Mesendoderm (in vitro differentiated cells): ENCODE measurements at regions not wholly inside any gene's neighbourhood (a gene's known extent, or its start where the extent isn't known, plus 50 kb on each side); places are given as distances from the start of the nearest gene placed in this dataset.

ENCODE experiments used
- DNase-seq: peaks from one replicate; pipeline ENCODE4 v3.0.0; 2013
- H2AK5ac ChIP-seq: 2 replicates; pipeline ENCODE4 v1.6.1; 2013; ENCODE audit warnings: low read length, inconsistent platforms
- H2BK120ac ChIP-seq: 2 replicates; pipeline ENCODE4 v1.6.1; 2013; ENCODE audit warnings: low read depth, mild to moderate bottlenecking, low read length, moderate library complexity, mixed read lengths
- H2BK15ac ChIP-seq: replicated peaks from 2 replicates; pipeline ENCODE4 v1.6.1; 2013; ENCODE audit warnings: low read depth, mild to moderate bottlenecking, moderate library complexity
- H2BK5ac ChIP-seq: 2 replicates; pipeline ENCODE4 v1.6.1; 2013; ENCODE audit warnings: low read length, inconsistent platforms
- H3K18ac ChIP-seq: 2 replicates; pipeline ENCODE4 v1.6.1; 2013; ENCODE audit warnings: mild to moderate bottlenecking, low read length, mixed read lengths
- H3K23ac ChIP-seq: one replicate; pipeline ENCODE4 v1.6.1; 2013; ENCODE audit warnings: low read length
- H3K27ac ChIP-seq: 2 replicates; pipeline ENCODE4 v1.5.1; 2013; ENCODE audit warnings: low read depth, mild to moderate bottlenecking, inconsistent platforms, low read length, moderate library complexity
- H3K27me3 ChIP-seq: 2 replicates; pipeline ENCODE4 v1.6.1; 2013; ENCODE audit warnings: low read length, control low read depth, mild to moderate bottlenecking, inconsistent platforms; ENCODE audit not compliant: insufficient read depth, poor library complexity
- H3K36me3 ChIP-seq: 2 replicates; pipeline ENCODE4 v1.6.1; 2013; ENCODE audit warnings: low read length, inconsistent platforms; ENCODE audit not compliant: control insufficient read depth, insufficient read depth
- H3K4ac ChIP-seq: one replicate; pipeline ENCODE4 v1.6.1; 2013; ENCODE audit warnings: low read depth, mild to moderate bottlenecking, low read length, moderate library complexity
- H3K4me1 ChIP-seq: 2 replicates; pipeline ENCODE4 v1.6.1; 2013; ENCODE audit warnings: low read depth, low read length, inconsistent platforms; ENCODE audit not compliant: control insufficient read depth
- H3K4me2 ChIP-seq: 2 replicates; pipeline ENCODE4 v1.6.1; 2013; ENCODE audit warnings: low read length
- H3K4me3 ChIP-seq: 2 replicates; pipeline ENCODE4 v1.5.1; 2013; ENCODE audit warnings: mild to moderate bottlenecking, low read length
- H3K56ac ChIP-seq: one replicate; pipeline ENCODE4 v1.6.1; 2013; ENCODE audit warnings: low read length
- H3K79me1 ChIP-seq: 2 replicates; pipeline ENCODE4 v1.6.1; 2013; ENCODE audit warnings: low read length, inconsistent platforms
- H3K79me2 ChIP-seq: 2 replicates; pipeline ENCODE4 v1.6.1; 2013; ENCODE audit warnings: mild to moderate bottlenecking, low read length; ENCODE audit not compliant: control insufficient read depth, insufficient read depth
- H3K9ac ChIP-seq: 2 replicates; pipeline ENCODE4 v1.6.1; 2013; ENCODE audit warnings: low read length, inconsistent platforms
- H4K5ac ChIP-seq: one replicate; pipeline ENCODE4 v1.6.1; 2013; ENCODE audit warnings: low read length
- H4K8ac ChIP-seq: one replicate; pipeline ENCODE4 v1.6.1; 2013; ENCODE audit warnings: low read depth, mild to moderate bottlenecking, control low read depth, low read length, moderate library complexity
- WGBS: extraction: QIAGEN DNeasy Blood & Tissue Kit; methylation state at CpG from one replicate; pipeline ENCODE4 v1.1.7; 2013; ENCODE audit warnings: low lambda C conversion rate, missing lambda C conversion rate; ENCODE audit not compliant: insufficient coverage; ENCODE audit errors: extremely low coverage; 5-methylcytosine and 5-hydroxymethylcytosine counted together

GRCh38 chr13:55087085-55087484 is 2053.6 kb upstream of the PRR20A start:
- DNase-seq: peak; percentile 58
- Histone ChIP-seq H3K27me3 (no peaks in the 10 kb centered on the region), H3K56ac (no peak overlapping the region), H2BK5ac (no peak overlapping the region), H3K9ac (no peak overlapping the region), H4K8ac (no peak overlapping the region), H3K18ac (no peak overlapping the region), H3K27ac (no peak overlapping the region), H3K4me3 (no peak overlapping the region), H3K4ac (no peak overlapping the region), H2AK5ac (no peak overlapping the region), H4K5ac (no peak overlapping the region), H3K4me2 (no peak overlapping the region), H2BK120ac (no peak overlapping the region), H3K79me1 (no peaks in the 10 kb centered on the region), H3K4me1 (no peaks in the 10 kb centered on the region), H3K23ac (no peak overlapping the region), H3K79me2 (no peaks in the 10 kb centered on the region), H2BK15ac (no peak overlapping the region), H3K36me3 (no peaks in the 10 kb centered on the region)
- WGBS: no CpG with 5 or more reads among the region's 2 CpGs

- H3K27ac ChIP-seq: no peak overlapping the region
- H2BK120ac ChIP-seq: no peak overlapping the region
- no peaks in the 10 kb centered on the region for H3K27me3 ChIP-seq
Measured at GRCh38 chr13:55090612-55091011, 2050.1 kb upstream of the PRR20A start.

DNA sequence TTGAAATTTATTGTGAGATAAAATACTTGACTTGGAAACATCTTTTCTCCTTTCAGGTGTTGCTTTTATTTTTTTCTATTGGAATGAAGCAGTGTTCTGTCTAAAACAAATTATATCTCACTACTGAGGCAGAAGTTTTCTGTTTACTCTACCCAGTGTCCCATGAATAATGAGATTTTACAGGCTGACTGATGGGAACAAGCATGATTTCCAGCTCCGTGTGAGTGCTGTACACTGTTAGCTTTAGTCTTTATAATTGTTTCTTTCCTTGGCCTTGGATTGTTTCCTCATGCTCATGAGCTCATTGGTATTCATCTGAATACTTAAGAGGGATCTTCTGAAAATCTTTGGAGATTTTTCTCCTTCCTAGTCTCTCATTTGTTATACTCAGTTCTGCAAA is 2049.5 kb upstream of the PRR20A start:
- Histone ChIP-seq H3K79me1 (no peaks in the 10 kb centered on the region), H3K27me3 (no peaks in the 10 kb centered on the region), H3K18ac (no peak overlapping the region), H2BK15ac (no peak overlapping the region), H3K79me2 (no peaks in the 10 kb centered on the region), H3K4me1 (no peaks in the 10 kb centered on the region), H3K23ac (no peak overlapping the region), H2AK5ac (no peak overlapping the region), H3K4me3 (no peak overlapping the region), H2BK5ac (no peak overlapping the region), H4K5ac (no peak overlapping the region), H3K36me3 (no peaks in the 10 kb centered on the region), H3K4me2 (no peak overlapping the region), H3K56ac (no peak overlapping the region), H4K8ac (no peak overlapping the region), H3K9ac (no peak overlapping the region), H3K27ac (no peak overlapping the region), H3K4ac (no peak overlapping the region), H2BK120ac (no peak overlapping the region)
- WGBS: no CpG with 5 or more reads among the region's 1 CpG
- DNase-seq: no peak

More at GRCh38 chr13:55090612-55091011, 2050.1 kb upstream of the PRR20A start:
- H3K36me3 ChIP-seq: no peaks in the 10 kb centered on the region
- no peak overlapping the region for H3K9ac ChIP-seq
- no peak overlapping the region for H3K23ac ChIP-seq
- no peak overlapping the region for H2BK15ac ChIP-seq
- H3K56ac ChIP-seq: no peak overlapping the region
- H3K4me3 ChIP-seq: no peak overlapping the region
- no peak for DNase-seq
- no peak overlapping the region for H4K8ac ChIP-seq
- no peak overlapping the region for H3K18ac ChIP-seq
- no peaks in the 10 kb centered on the region for H3K79me2 ChIP-seq
- H3K79me1 ChIP-seq: no peaks in the 10 kb centered on the region
- H2BK5ac ChIP-seq: no peak overlapping the region
- no peak overlapping the region for H4K5ac ChIP-seq
- no peak overlapping the region for H2AK5ac ChIP-seq
- no peaks in the 10 kb centered on the region for H3K4me1 ChIP-seq
- no peak overlapping the region for H3K4ac ChIP-seq
- H3K4me2 ChIP-seq: no peak overlapping the region

DNA sequence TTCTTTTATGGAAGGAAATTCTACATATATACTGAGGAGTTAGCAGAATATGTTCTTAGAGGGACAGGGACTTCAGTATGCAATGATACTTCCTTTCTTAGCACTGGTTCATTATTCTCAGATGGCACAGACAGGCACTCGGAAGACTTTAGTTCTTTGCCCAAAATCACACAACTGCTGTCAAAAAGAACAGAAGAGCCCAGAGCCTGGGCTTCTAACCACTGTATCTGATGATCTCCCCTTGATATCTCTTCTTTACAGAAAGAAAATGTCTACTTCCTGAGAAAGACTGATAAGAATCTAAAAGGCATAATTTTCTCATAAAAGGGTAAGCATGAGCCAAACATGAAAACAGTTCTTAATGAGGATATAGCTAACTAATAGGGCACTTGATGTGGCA is 2034.2 kb upstream of the PRR20A start:
- Histone ChIP-seq H3K23ac (no peak overlapping the region), H3K27me3 (no peaks in the 10 kb centered on the region), H4K5ac (no peak overlapping the region), H2BK5ac (no peak overlapping the region), H3K56ac (no peak overlapping the region), H3K36me3 (no peaks in the 10 kb centered on the region), H3K27ac (no peak overlapping the region), H2BK15ac (no peak overlapping the region), H3K4me2 (no peak overlapping the region), H4K8ac (no peak overlapping the region), H3K18ac (no peak overlapping the region), H3K4ac (no peak overlapping the region), H3K4me3 (no peak overlapping the region), H3K79me1 (no peaks in the 10 kb centered on the region), H3K79me2 (no peaks in the 10 kb centered on the region), H2BK120ac (no peak overlapping the region), H2AK5ac (no peak overlapping the region), H3K9ac (no peak overlapping the region), H3K4me1 (no peaks in the 10 kb centered on the region)
- WGBS: no CpG with 5 or more reads among the region's 1 CpG
- no peak for DNase-seq

DNA sequence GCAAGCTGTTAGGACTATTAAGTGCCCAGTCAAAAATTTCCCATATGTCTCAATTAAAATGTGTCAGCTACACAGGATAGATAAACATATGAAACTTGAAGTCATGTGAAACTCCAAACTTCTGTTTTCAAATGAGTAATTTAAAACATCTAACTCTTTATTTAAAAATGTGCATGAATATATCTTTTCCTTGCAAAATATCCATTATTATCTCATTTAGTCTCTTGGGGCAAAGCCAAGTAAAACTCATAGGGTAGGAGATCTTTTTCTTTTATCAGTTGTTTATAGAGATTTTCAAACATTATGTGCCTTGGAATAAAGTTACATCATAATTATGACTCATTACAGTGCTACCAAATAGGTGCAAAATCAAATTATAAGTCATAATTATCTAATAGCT is 2020.1 kb upstream of the PRR20A start:
- H4K5ac ChIP-seq: no peak overlapping the region
- H3K36me3 ChIP-seq: no peaks in the 10 kb centered on the region
- DNase-seq: no peak
- H2BK15ac ChIP-seq: no peak overlapping the region
- H2BK120ac ChIP-seq: no peak overlapping the region
- H3K23ac ChIP-seq: no peak overlapping the region
- H3K27ac ChIP-seq: no peak overlapping the region
- no peak overlapping the region for H2BK5ac ChIP-seq
- H3K79me2 ChIP-seq: no peaks in the 10 kb centered on the region
- no peak overlapping the region for H3K18ac ChIP-seq
- H4K8ac ChIP-seq: no peak overlapping the region
- no peak overlapping the region for H3K4me2 ChIP-seq
- no peaks in the 10 kb centered on the region for H3K4me1 ChIP-seq
- no peaks in the 10 kb centered on the region for H3K79me1 ChIP-seq
- no peak overlapping the region for H3K4ac ChIP-seq
- no peak overlapping the region for H3K4me3 ChIP-seq
- no peak overlapping the region for H3K9ac ChIP-seq
- H3K56ac ChIP-seq: no peak overlapping the region
- no peak overlapping the region for H2AK5ac ChIP-seq
- H3K27me3 ChIP-seq: no peaks in the 10 kb centered on the region

DNA sequence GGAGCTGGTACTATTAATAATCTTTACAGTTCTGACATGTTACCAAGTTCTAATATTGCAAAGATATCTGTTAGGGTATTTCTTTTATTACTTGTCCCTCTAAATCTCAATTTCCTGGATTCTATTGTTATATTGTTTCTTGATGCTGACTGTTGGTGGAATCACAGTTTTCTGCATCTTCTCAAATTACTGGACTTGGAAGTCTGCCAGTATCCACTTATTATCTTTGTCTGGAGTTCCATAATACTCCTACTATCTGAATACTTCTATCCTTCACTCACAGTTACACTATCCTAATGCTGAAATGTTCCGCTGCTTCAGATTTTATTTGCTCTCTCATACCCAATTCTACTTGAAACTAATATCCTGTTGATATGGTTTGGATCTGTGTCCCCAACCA is 1985.7 kb upstream of the PRR20A start:
- H3K79me1 ChIP-seq: no peaks in the 10 kb centered on the region
- no peak overlapping the region for H2BK120ac ChIP-seq
- no peak overlapping the region for H4K5ac ChIP-seq
- no peak overlapping the region for H3K23ac ChIP-seq
- no peak overlapping the region for H3K4ac ChIP-seq
- H3K27me3 ChIP-seq: no peaks in the 10 kb centered on the region
- no peaks in the 10 kb centered on the region for H3K79me2 ChIP-seq
- no peak overlapping the region for H2BK15ac ChIP-seq
- no CpG with 5 or more reads among the region's 1 CpG for WGBS
- no peak overlapping the region for H4K8ac ChIP-seq
- DNase-seq: no peak
- H3K36me3 ChIP-seq: no peaks in the 10 kb centered on the region
- H3K18ac ChIP-seq: no peak overlapping the region
- no peak overlapping the region for H2AK5ac ChIP-seq
- H3K27ac ChIP-seq: no peak overlapping the region
- H3K4me3 ChIP-seq: no peak overlapping the region
- no peak overlapping the region for H3K4me2 ChIP-seq
- no peak overlapping the region for H3K9ac ChIP-seq
- no peak overlapping the region for H2BK5ac ChIP-seq
- no peaks in the 10 kb centered on the region for H3K4me1 ChIP-seq
- no peak overlapping the region for H3K56ac ChIP-seq
